CD4-positive, alpha-beta T cell (primary cell): ENCODE measurements at regions not wholly inside any gene's neighbourhood (a gene's known extent, or its start where the extent isn't known, plus 50 kb on each side); places are given as distances from the start of the nearest gene placed in this dataset.

Source experiments
- ATAC-seq: fragments of 200-7000 bp; cut with Tn5 transposase; one replicate; pipeline ENCODE4 v1.10.0; 2022; ENCODE audit warnings: mild to moderate bottlenecking; ENCODE audit not compliant: poor library complexity
- CTCF ChIA-PET: fragments of 350-600 bp; sonication (Branson Sonifier 250); formaldehyde crosslinking; loops from one replicate; lab custom pipeline; 2021; ENCODE audit warnings: antibody characterized with exemption, inconsistent platforms; lab: Charles Lee
- POLR2A ChIA-PET: fragments of 350-600 bp; sonication (Branson Sonifier 250); formaldehyde crosslinking; loops from one replicate; lab custom pipeline; 2021; ENCODE audit warnings: antibody characterized with exemption, inconsistent platforms; lab: Charles Lee
- DNase-seq, 14 experiments: peaks; one replicate each; pipeline ENCODE4 v3.0.0-alpha.2; 2013 to 2020; ENCODE audit warnings: mixed read lengths in 2 of 14
- H3K27ac ChIP-seq, 2 donors: one replicate each; pipeline versions ENCODE4 v1.5.1 to v1.7.0; 2013; ENCODE audit warnings: low read length in 2 of 2, low read depth in 1 of 2, mild to moderate bottlenecking in 1 of 2
- H3K27me3 ChIP-seq, 2 experiments: 1 replicate in 1 of 2; 2 replicates in 1 of 2; pipeline versions ENCODE4 v1.6.1 to v1.7.0; 2013; ENCODE audit warnings: low read length in 2 of 2, control low read depth in 1 of 2, mild to moderate bottlenecking in 1 of 2, moderate library complexity in 1 of 2; ENCODE audit not compliant: insufficient read depth in 2 of 2, control insufficient read depth in 1 of 2
- H3K36me3 ChIP-seq: one replicate; pipeline ENCODE4 v1.6.1; 2013; ENCODE audit warnings: low read length, control low read depth; ENCODE audit not compliant: insufficient read depth
- H3K4me1 ChIP-seq: one replicate; pipeline ENCODE4 v1.6.1; 2013; ENCODE audit warnings: low read length, control low read depth; ENCODE audit not compliant: insufficient read depth
- H3K4me3 ChIP-seq: one replicate; pipeline ENCODE4 v1.5.1; 2013; ENCODE audit warnings: mild to moderate bottlenecking, low read length, moderate library complexity
- H3K9me3 ChIP-seq, 2 experiments: 1 replicate in 1 of 2; 2 replicates in 1 of 2; pipeline versions ENCODE4 v1.6.1 to v1.7.0; 2013; ENCODE audit warnings: low read length in 2 of 2, mild to moderate bottlenecking in 2 of 2, control low read depth in 1 of 2, moderate library complexity in 1 of 2; ENCODE audit not compliant: control insufficient read depth in 1 of 2, insufficient read depth in 1 of 2
- H3K27ac Mint-ChIP-seq: one replicate; pipeline ENCODE4 v1.8.0; 2020; ENCODE audit warnings: mixed read lengths
- H3K27me3 Mint-ChIP-seq: one replicate; pipeline ENCODE4 v1.8.0; 2021; ENCODE audit warnings: mixed read lengths
- H3K36me3 Mint-ChIP-seq: one replicate; pipeline ENCODE4 v1.8.0; 2021; ENCODE audit warnings: low read depth, mixed read lengths
- H3K4me1 Mint-ChIP-seq: one replicate; pipeline ENCODE4 v1.8.0; 2021; ENCODE audit warnings: low read depth, mixed read lengths
- H3K4me3 Mint-ChIP-seq: one replicate; pipeline ENCODE4 v1.8.0; 2020; ENCODE audit warnings: mild to moderate bottlenecking, mixed read lengths
- H3K9me3 Mint-ChIP-seq: one replicate; pipeline ENCODE4 v1.8.0; 2020; ENCODE audit warnings: mixed read lengths
- CTCF ChIP-seq: fragments of 200-600 bp; IDR thresholded peaks from one replicate; pipeline ENCODE4 v1.8.0; 2022; ENCODE audit warnings: antibody characterized with exemption, mild to moderate bottlenecking
- intact Hi-C, 2 experiments: fragments of 100-400 bp; cut with DNase I in 1 of 2; cut with micrococcal nuclease in 1 of 2; formaldehyde crosslinking; loops; one replicate each; pipeline versions ENCODE4 v1.15.1 to v1.9.0; 2023 to 2025; cut with DNase I, micrococcal nuclease

GRCh38 chr3:157868196-157868595 lies 238.0 kb downstream of the SHOX2 start:
- DNase-seq: no peak
- POLR2A ChIA-PET: no interaction called here
- intact Hi-C loops: loop anchor here in 1 of 2 experiments (5.0 kb wide), 1 partner anchor 564 kb away; no protein-coding TSS in a partner anchor

GRCh38 chr3:157865352-157866000 lies 240.7 kb downstream of the SHOX2 start:
- intact Hi-C loops: loop anchor here in 1 of 2 experiments (5.0 kb wide), 1 partner anchor 567 kb away; no protein-coding TSS in a partner anchor
- no peak for ATAC-seq
- ChIA-PET CTCF (no interaction called here), POLR2A (no interaction called here)
- Histone ChIP-seq H3K9me3 (no peaks in the 10 kb centered on the region), H3K4me3 (no peak overlapping the region), H3K27me3 (no peaks in the 10 kb centered on the region), H3K36me3 (no peaks in the 10 kb centered on the region), H3K4me1 (no peaks in the 10 kb centered on the region), H3K27ac (no peak overlapping the region)
- H3K9me3 Mint-ChIP-seq: no peaks in the 10 kb centered on the region
- no peaks in the 10 kb centered on the region for H3K4me1 Mint-ChIP-seq
- H3K36me3 Mint-ChIP-seq: no peaks in the 10 kb centered on the region
- H3K4me3 Mint-ChIP-seq: no peak overlapping the region
- peak; percentile 29 for TF ChIP-seq CTCF
- H3K27ac Mint-ChIP-seq: no peak overlapping the region
- DNase-seq: peak in 7 of 14 experiments; percentile 0 to 38 (median 4)
- H3K27me3 Mint-ChIP-seq: no peaks in the 10 kb centered on the region

More at GRCh38 chr3:157868196-157868595, 238.0 kb downstream of the SHOX2 start:
- no peak for ATAC-seq
- Mint-ChIP-seq H3K36me3 (no peaks in the 10 kb centered on the region), H3K27me3 (no peaks in the 10 kb centered on the region), H3K4me1 (no peaks in the 10 kb centered on the region), H3K9me3 (no peaks in the 10 kb centered on the region), H3K4me3 (no peak overlapping the region), H3K27ac (no peak overlapping the region)
- Histone ChIP-seq H3K4me3 (no peak overlapping the region), H3K27ac (no peak overlapping the region), H3K36me3 (no peaks in the 10 kb centered on the region), H3K27me3 (no peaks in the 10 kb centered on the region), H3K9me3 (no peaks in the 10 kb centered on the region), H3K4me1 (no peaks in the 10 kb centered on the region)
- no peak for TF ChIP-seq CTCF
- CTCF ChIA-PET: no interaction called here

- H3K27me3 Mint-ChIP-seq: no peaks in the 10 kb centered on the region
- no peak for TF ChIP-seq CTCF
- CTCF ChIA-PET: no interaction called here
- ATAC-seq (no peak), DNase-seq (no peak)
- H3K4me3 Mint-ChIP-seq: no peak overlapping the region
- Histone ChIP-seq H3K27me3 (no peaks in the 10 kb centered on the region), H3K36me3 (no peaks in the 10 kb centered on the region), H3K9me3 (no peaks in the 10 kb centered on the region), H3K4me3 (no peak overlapping the region), H3K27ac (no peak overlapping the region), H3K4me1 (no peaks in the 10 kb centered on the region)
- no peak overlapping the region for H3K27ac Mint-ChIP-seq
- intact Hi-C loops: no loop called here
- H3K4me1 Mint-ChIP-seq: no peaks in the 10 kb centered on the region
- no peaks in the 10 kb centered on the region for H3K36me3 Mint-ChIP-seq
- POLR2A ChIA-PET: no interaction called here
- H3K9me3 Mint-ChIP-seq: no peaks in the 10 kb centered on the region
Measured at GRCh38 chr3:157861076-157861765, 245.0 kb downstream of the SHOX2 start.
